NK-92 treated with Interleukin-12 subunit alpha and Interleukin-12 subunit beta, amount 100 ng/mL, for 24 hours (cell line): ENCODE measurements at regions not wholly inside any gene's neighbourhood (a gene's known extent, or its start where the extent isn't known, plus 50 kb on each side); places are given as distances from the start of the nearest gene placed in this dataset.

Source experiments
- DNase-seq: peaks from one replicate; lab custom pipeline; 2025; lab: John Stamatoyannopoulos, UW

- DNase-seq: no peak
Observed at GRCh38 chr3:105030211-105030610, 336.5 kb upstream of the ALCAM start.

GRCh38 chr3:105032541-105032940 lies 334.2 kb upstream of the ALCAM start:
- no peak for DNase-seq

- no peak for DNase-seq
Observed at GRCh38 chr3:105033081-105033480, 333.6 kb upstream of the ALCAM start.

DNA sequence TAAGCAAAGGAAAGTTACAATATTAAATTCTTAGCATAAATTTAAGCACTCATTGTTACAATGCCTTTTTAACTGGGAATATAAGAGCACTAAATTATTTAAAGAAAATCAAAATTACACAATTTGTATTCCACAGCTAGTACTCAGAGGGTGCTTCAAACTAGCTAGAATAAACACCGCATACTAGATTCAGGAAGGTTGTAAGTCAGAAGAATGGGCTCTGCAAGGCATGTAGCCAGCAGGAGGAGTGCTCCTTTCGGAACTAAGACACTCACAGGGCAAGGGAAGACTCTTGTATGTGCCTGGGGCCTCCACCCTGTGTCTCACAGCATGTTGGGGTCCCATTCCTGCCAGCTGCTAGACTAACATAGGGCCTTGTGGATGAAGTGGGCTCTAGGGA lies 327.7 kb upstream of the ALCAM start:
- DNase-seq: no peak

- no peak for DNase-seq
Observed at GRCh38 chr3:105040026-105040622, 326.6 kb upstream of the ALCAM start.

GRCh38 chr3:105042586-105042985 lies 324.1 kb upstream of the ALCAM start:
- no peak for DNase-seq

DNA sequence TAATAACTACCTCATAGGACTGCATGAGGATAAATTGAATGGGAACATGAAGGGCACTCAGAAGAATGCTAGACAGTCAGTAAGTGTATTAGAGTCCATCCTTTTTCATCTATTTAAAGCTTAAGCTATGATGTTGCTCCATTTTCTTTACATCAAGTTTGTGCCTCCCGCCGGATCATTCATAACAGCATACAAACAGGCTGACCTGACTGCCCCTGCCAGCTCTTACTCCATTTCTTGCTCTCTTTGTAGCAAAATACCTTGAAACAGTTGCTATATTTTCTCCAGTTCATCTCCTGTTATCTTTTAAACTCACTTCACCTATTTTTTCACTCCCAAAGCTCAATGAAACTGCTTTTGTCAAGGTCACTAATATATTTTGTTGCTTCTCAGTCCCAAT lies 315.6 kb upstream of the ALCAM start:
- DNase-seq: no peak

DNA sequence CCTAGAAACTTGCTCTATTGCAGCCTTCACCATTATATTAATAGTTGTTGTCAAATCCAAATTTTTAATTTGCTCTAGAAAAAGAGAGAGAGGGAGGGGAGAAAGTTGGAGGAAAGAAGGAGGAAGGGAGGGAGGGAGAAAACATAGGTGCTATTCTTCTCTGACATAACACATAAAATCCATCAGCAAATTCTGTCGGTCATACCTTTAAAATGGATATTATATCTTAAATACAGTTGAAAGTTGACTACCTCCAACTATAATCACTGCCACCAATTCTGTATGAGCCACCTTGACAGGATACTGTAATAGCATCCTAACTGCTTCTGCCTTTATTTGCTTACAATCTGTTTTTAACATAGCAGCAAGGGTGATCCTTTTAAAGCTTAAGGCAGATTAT lies 314.7 kb upstream of the ALCAM start:
- no peak for DNase-seq

- DNase-seq: no peak
Observed at GRCh38 chr3:105062853-105063252, 303.9 kb upstream of the ALCAM start.

DNA sequence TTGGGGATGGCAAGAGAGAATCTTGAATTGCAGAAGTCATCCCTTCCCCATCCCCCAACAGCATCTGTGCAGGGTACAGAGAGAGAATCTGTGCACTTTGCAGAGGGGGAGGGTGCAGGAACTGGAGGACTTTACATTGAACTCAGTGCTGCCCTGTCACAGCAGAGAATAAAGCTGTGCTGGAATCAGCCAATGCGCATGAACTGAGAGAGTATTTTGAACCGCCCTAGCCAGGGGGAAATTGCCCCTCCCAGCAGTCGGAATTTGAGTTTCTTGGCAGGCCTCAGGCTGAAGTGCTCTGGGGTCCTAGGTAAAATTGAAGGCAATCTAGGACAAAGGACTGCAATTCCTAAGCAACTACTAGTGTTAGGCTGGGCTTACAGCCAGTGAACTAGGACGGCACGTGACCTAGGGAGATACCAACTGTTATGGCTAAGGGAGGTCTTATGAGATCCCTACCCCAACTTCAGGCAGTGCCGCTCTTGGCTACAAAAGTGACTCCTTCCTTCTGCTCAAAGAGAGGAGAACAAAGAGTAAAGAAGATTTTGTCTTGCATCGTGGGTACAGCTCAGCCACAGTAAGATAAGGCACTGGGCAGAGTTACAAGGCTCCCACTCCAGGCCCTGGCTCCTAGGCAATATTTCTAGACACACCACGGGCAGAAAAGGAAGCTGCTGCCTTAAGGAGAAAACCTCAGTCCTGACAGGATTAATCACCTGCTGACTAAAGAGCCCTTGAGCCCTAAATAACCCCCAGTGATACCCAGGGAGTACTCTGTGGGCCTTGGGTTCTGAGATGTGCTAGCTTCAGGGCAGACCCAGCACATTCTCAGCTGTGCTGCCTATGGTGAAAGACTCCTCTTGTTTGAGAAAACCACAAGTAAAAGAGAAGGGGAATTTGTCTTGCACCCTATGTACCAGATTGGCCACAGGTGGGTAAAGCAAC lies 300.5 kb upstream of the ALCAM start:
- DNase-seq: no peak

- DNase-seq: no peak
Observed at GRCh38 chr3:105067361-105067760, 299.3 kb upstream of the ALCAM start.

GRCh38 chr3:105077060-105077822 lies 289.5 kb upstream of the ALCAM start:
- DNase-seq: no peak

DNA sequence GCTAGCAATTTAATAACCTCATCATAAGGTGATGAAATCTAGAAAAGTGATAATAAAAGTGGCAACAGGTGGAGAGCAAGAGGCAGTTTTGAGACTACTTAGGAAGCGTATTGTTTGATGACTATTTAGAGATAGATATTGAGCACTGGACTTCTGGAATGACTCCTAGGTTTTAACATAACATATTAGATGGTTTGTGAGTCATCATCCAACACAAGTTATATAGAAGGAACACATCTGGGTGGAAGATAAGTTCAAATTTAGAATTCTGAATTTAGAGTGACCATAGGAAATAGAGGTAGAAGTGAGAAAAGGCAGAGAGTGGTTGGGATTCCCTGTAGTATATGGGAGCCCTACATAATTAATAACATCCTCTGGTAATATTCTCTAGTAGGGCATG lies 282.8 kb upstream of the ALCAM start:
- no peak for DNase-seq

DNA sequence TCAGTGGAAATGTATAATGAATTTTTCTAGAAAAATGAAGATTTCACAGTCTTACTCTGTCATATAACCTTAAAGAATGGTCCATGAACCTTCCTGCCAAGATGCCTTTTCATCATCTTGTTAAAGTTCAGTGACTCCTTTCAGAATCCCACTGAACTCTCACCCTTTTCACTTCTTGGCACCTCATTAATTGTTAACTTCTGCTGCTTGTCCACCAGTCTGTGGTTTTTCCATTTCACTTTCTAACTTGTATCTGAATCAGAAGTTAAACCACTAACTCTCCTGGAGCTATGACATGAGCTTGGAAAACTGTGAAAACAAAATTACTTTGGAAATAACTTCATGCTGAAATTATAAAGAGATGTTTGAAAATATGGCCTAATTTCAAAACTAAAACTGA lies 281.2 kb upstream of the ALCAM start:
- no peak for DNase-seq

GRCh38 chr3:105093371-105094252 lies 273.1 kb upstream of the ALCAM start:
- no peak for DNase-seq

- DNase-seq: no peak
Observed at GRCh38 chr3:105094588-105094987, 272.1 kb upstream of the ALCAM start.

DNA sequence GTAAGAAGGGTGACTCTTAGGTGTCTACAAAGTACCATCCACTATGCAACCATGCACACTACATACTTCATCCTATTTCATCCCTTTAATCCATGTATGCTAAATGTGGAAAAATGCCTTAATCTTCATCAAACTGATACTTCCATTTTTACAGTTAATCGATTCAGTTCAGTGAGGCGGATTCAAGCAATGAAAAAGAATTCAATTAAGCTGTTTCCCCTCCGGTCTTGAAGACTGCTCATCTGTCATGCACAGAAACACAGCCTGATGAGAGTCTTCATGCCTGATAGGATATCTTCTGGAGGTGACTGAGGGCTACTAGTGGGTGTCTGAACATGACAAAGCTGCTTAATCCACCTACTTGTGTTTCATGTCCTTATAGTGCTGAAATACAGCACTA lies 270.6 kb upstream of the ALCAM start:
- no peak for DNase-seq

GRCh38 chr3:105101603-105102002 lies 265.1 kb upstream of the ALCAM start:
- no peak for DNase-seq

DNA sequence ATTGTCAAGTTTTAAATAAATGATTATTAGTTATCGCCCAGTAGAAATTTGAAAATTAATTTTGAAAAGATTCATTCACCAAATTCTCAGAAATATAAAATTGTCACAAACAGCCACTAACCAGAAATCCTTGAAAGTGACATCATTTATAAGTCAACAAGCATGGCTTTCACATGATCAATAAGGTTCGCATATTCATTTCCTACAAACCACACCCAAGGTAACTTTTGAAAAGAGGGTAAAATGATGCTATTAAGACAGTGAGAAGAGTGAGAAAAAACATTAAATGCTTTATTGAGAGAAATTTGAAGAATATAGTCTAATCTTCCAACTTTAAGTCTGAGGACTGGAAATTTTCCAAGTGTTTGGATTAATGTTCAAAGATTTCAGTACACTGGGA lies 263.6 kb upstream of the ALCAM start:
- no peak for DNase-seq

DNA sequence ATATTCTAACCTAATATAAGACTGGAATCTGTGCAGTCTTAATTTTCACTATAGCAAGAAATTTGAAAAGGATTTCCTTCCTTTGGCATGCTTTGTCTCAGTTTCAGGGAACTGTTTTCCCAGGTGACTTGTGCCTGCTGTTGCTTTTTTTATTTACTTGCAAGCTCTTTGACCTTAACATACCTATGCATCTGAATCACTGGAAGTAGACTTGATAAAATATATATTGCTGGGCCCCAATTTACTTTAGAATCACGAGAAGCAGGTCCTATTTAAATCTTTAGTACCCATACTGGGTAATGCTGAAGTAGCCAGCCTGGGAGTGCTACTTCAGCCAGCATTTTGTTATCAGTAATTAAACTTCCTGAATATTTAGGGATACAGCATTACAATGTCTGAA lies 257.9 kb upstream of the ALCAM start:
- DNase-seq: no peak

GRCh38 chr3:105118905-105119304 lies 247.8 kb upstream of the ALCAM start:
- DNase-seq: no peak

GRCh38 chr3:105119801-105120340 lies 246.8 kb upstream of the ALCAM start:
- DNase-seq: no peak
